H9 (cell line): ENCODE measurements at regions not wholly inside any gene's neighbourhood (a gene's known extent, or its start where the extent isn't known, plus 50 kb on each side); places are given as distances from the start of the nearest gene placed in this dataset.

ENCODE experiments used
- DNase-seq: peaks from one replicate; pipeline ENCODE4 v3.0.0-alpha.2; 2017
- H2AFZ ChIP-seq: one replicate; pipeline ENCODE4 v1.6.1; 2013; ENCODE audit warnings: mild to moderate bottlenecking, low read length, control low read depth, moderate library complexity
- H2AK5ac ChIP-seq: 2 replicates; pipeline ENCODE4 v1.6.1; 2013; ENCODE audit warnings: low read length, control low read depth, mixed read lengths; ENCODE audit not compliant: insufficient read length
- H2BK120ac ChIP-seq: one replicate; pipeline ENCODE4 v1.6.1; 2013; ENCODE audit warnings: low read depth, mild to moderate bottlenecking, low read length, control low read depth, inconsistent platforms; ENCODE audit not compliant: poor library complexity, severe bottlenecking
- H2BK12ac ChIP-seq: 2 replicates; pipeline ENCODE4 v1.6.1; 2013; ENCODE audit warnings: low read length, control low read depth, mixed read lengths, low read depth; ENCODE audit not compliant: insufficient read length
- H2BK15ac ChIP-seq: 2 replicates; pipeline ENCODE4 v1.6.1; 2013; ENCODE audit warnings: low read depth, low read length, control low read depth
- H2BK20ac ChIP-seq: one replicate; pipeline ENCODE4 v1.6.1; 2013; ENCODE audit warnings: low read depth, mild to moderate bottlenecking, low read length, control low read depth, inconsistent platforms; ENCODE audit not compliant: poor library complexity, severe bottlenecking
- H2BK5ac ChIP-seq: 2 replicates; pipeline ENCODE4 v1.6.1; 2013; ENCODE audit warnings: low read length, control low read depth, mixed read lengths; ENCODE audit not compliant: insufficient read length
- H3K14ac ChIP-seq: 2 replicates; pipeline ENCODE4 v1.6.1; 2013; ENCODE audit warnings: low read length, control low read depth; ENCODE audit not compliant: insufficient read depth
- H3K18ac ChIP-seq: 2 replicates; pipeline ENCODE4 v1.6.1; 2013; ENCODE audit warnings: low read depth, mild to moderate bottlenecking, mixed read lengths, low read length, control low read depth; ENCODE audit not compliant: insufficient read length
- H3K23ac ChIP-seq: 2 replicates; pipeline ENCODE4 v1.6.1; 2013; ENCODE audit warnings: low read length, control low read depth, mixed read lengths, low read depth; ENCODE audit not compliant: insufficient read length
- H3K23me2 ChIP-seq: 2 replicates; pipeline ENCODE4 v1.6.1; 2013; ENCODE audit warnings: low read depth, mild to moderate bottlenecking, mixed read lengths, low read length, control low read depth; ENCODE audit not compliant: insufficient read length, poor library complexity, severe bottlenecking
- H3K27ac ChIP-seq: 2 replicates; pipeline ENCODE4 v1.5.1; 2013; ENCODE audit warnings: low read length, control low read depth, mixed read lengths, low read depth; ENCODE audit not compliant: insufficient read length
- H3K27me3 ChIP-seq: 2 replicates; pipeline ENCODE4 v1.6.1; 2013; ENCODE audit warnings: low read length, control low read depth, inconsistent platforms; ENCODE audit not compliant: insufficient read depth
- H3K4ac ChIP-seq: 2 replicates; pipeline ENCODE4 v1.6.1; 2013; ENCODE audit warnings: low read depth, mild to moderate bottlenecking, control low read depth, inconsistent platforms, low read length, moderate library complexity
- H3K4me1 ChIP-seq: 2 replicates; pipeline ENCODE4 v1.6.1; 2013; ENCODE audit warnings: low read length, control low read depth, inconsistent platforms; ENCODE audit not compliant: insufficient read depth
- H3K4me2 ChIP-seq: 2 replicates; pipeline ENCODE4 v1.6.1; 2013; ENCODE audit warnings: low read length, control low read depth, mixed read lengths; ENCODE audit not compliant: insufficient read length, insufficient read depth
- H3K56ac ChIP-seq: 2 replicates; pipeline ENCODE4 v1.6.1; 2013; ENCODE audit warnings: low read depth, mild to moderate bottlenecking, mixed read lengths, low read length, control low read depth; ENCODE audit not compliant: insufficient read length
- H3K79me1 ChIP-seq: 2 replicates; pipeline ENCODE4 v1.6.1; 2013; ENCODE audit warnings: low read depth, mild to moderate bottlenecking, moderate library complexity, low read length, control low read depth, inconsistent platforms; ENCODE audit not compliant: insufficient read depth, poor library complexity, severe bottlenecking
- H3K79me2 ChIP-seq: 2 replicates; pipeline ENCODE4 v1.6.1; 2013; ENCODE audit warnings: low read length, control low read depth, inconsistent platforms; ENCODE audit not compliant: insufficient read depth
- H3K9ac ChIP-seq: 2 replicates; pipeline ENCODE4 v1.6.1; 2013; ENCODE audit warnings: low read length, control low read depth, mixed read lengths; ENCODE audit not compliant: insufficient read length; ENCODE audit errors: extremely low read depth
- H3K9me3 ChIP-seq: one replicate; pipeline ENCODE4 v1.6.1; 2013; ENCODE audit warnings: low read depth, low read length, inconsistent platforms; ENCODE audit not compliant: control insufficient read depth
- H3T11ph ChIP-seq: one replicate; pipeline ENCODE4 v1.6.1; 2013; ENCODE audit warnings: mild to moderate bottlenecking, low read length, control low read depth, inconsistent platforms
- H4K20me1 ChIP-seq: one replicate; pipeline ENCODE4 v1.6.1; 2013; ENCODE audit not compliant: control insufficient read depth, insufficient read length, insufficient read depth
- H4K5ac ChIP-seq: 2 replicates; pipeline ENCODE4 v1.6.1; 2013; ENCODE audit warnings: low read depth, mild to moderate bottlenecking, mixed read lengths, low read length, control low read depth; ENCODE audit not compliant: insufficient read length
- H4K8ac ChIP-seq: replicated peaks from 2 replicates; pipeline ENCODE4 v1.6.1; 2013; ENCODE audit warnings: low read length, control low read depth, mixed read lengths, low read depth; ENCODE audit not compliant: insufficient read length
- H4K91ac ChIP-seq: 2 replicates; pipeline ENCODE4 v1.6.1; 2013; ENCODE audit warnings: low read depth, mild to moderate bottlenecking, moderate library complexity, mixed read lengths, low read length, control low read depth; ENCODE audit not compliant: insufficient read length
- H3K27ac Mint-ChIP-seq, 3 experiments: 2 replicates in 2 of 3; 3 replicates in 1 of 3; pipeline ENCODE4 v1.8.0; 2020 to 2021; ENCODE audit warnings: mixed read lengths in 3 of 3, mild to moderate bottlenecking in 1 of 3, moderate library complexity in 1 of 3
- H3K27me3 Mint-ChIP-seq: 2 replicates; pipeline ENCODE4 v1.8.0; 2021; ENCODE audit warnings: low read depth, mild to moderate bottlenecking, moderate library complexity, mixed read lengths
- H3K36me3 Mint-ChIP-seq, 3 experiments: 2 replicates in 2 of 3; 3 replicates in 1 of 3; pipeline ENCODE4 v1.8.0; 2020 to 2021; ENCODE audit warnings: low read depth in 3 of 3, mixed read lengths in 3 of 3; ENCODE audit not compliant: insufficient read depth in 1 of 3
- H3K4me1 Mint-ChIP-seq, 2 experiments: 2 replicates each; pipeline ENCODE4 v1.8.0; 2020; ENCODE audit warnings: mixed read lengths in 2 of 2
- H3K4me3 Mint-ChIP-seq, 2 experiments: 2 replicates in 1 of 2; 3 replicates in 1 of 2; pipeline ENCODE4 v1.8.0; 2020 to 2021; ENCODE audit warnings: mild to moderate bottlenecking in 2 of 2, mixed read lengths in 2 of 2, moderate library complexity in 1 of 2
- H3K9me3 Mint-ChIP-seq, 2 experiments: 2 replicates in 1 of 2; 3 replicates in 1 of 2; pipeline ENCODE4 v1.8.0; 2020; ENCODE audit warnings: mild to moderate bottlenecking in 2 of 2, mixed read lengths in 2 of 2, moderate library complexity in 1 of 2
- WGBS: extraction: QIAGEN DNeasy Blood & Tissue Kit; methylation state at CpG from one replicate; pipeline ENCODE4 v1.1.7; 2013; ENCODE audit warnings: missing lambda C conversion rate, low lambda C conversion rate, mixed read lengths; ENCODE audit not compliant: insufficient read length; ENCODE audit errors: extremely low coverage; 5-methylcytosine and 5-hydroxymethylcytosine counted together
- TF ChIP-seq, protein P1 (sequence below): fragments of 200-600 bp; sonication (generic); conservative IDR thresholded peaks from 3 replicates; pipeline ENCODE4 v1.8.0; 2021; ENCODE audit warnings: antibody characterized with exemption, mild to moderate bottlenecking

DNA sequence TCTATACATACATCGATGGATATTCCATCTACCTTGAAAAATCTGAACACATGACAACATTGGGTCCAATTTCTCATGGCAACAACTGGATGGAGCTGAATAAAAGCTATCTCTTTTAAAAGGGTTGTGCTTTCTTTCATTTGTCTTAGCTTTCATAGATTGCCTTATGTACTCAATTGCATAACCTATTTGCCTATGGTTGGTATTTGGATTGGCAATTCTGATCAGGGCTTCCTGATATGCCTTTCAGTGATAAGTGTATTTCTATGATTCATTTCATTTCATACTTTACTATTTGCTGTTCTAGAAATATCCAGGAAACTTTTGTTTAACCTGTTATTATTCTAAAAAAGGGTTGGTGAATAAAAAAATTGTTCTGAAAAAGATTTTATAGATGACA lies 509.9 kb downstream of the GRXCR1 start:
- no peak overlapping the region for H4K5ac ChIP-seq
- no peak overlapping the region for H3K18ac ChIP-seq
- Mint-ChIP-seq H3K4me1 (no peaks in the 10 kb centered on the region), H3K27me3 (no peaks in the 10 kb centered on the region), H3K4me3 (no peak overlapping the region), H3K36me3 (peaks cover 11 to 21% (median 14%) of the 10 kb centered on the region in 3 experiments), H3K27ac (no peak overlapping the region), H3K9me3 (peaks cover 16 to 23% of the 10 kb centered on the region in 2 experiments)
- H3K79me1 ChIP-seq = no peaks in the 10 kb centered on the region
- no peak overlapping the region for H3K23ac ChIP-seq
- no peak overlapping the region for H2BK12ac ChIP-seq
- no peak overlapping the region for H3K27ac ChIP-seq
- H3K56ac ChIP-seq = no peak overlapping the region
- no peak overlapping the region for H2AFZ ChIP-seq
- no peak overlapping the region for H2BK120ac ChIP-seq
- no peak for DNase-seq
- no peak overlapping the region for H2BK15ac ChIP-seq
- no peaks in the 10 kb centered on the region for H3K27me3 ChIP-seq
- no peak overlapping the region for H2BK5ac ChIP-seq
- H4K91ac ChIP-seq = no peak overlapping the region
- H3K4ac ChIP-seq = no peak overlapping the region
- H3K23me2 ChIP-seq = no peaks in the 10 kb centered on the region
- no peak overlapping the region for H4K8ac ChIP-seq
- H2BK20ac ChIP-seq = no peak overlapping the region
- H2AK5ac ChIP-seq = no peak overlapping the region
- H3K4me2 ChIP-seq = no peak overlapping the region
- H3K4me1 ChIP-seq = no peaks in the 10 kb centered on the region
- no peak overlapping the region for H3K9ac ChIP-seq
- H3K79me2 ChIP-seq = no peaks in the 10 kb centered on the region
- TF ChIP-seq, protein P1, sequence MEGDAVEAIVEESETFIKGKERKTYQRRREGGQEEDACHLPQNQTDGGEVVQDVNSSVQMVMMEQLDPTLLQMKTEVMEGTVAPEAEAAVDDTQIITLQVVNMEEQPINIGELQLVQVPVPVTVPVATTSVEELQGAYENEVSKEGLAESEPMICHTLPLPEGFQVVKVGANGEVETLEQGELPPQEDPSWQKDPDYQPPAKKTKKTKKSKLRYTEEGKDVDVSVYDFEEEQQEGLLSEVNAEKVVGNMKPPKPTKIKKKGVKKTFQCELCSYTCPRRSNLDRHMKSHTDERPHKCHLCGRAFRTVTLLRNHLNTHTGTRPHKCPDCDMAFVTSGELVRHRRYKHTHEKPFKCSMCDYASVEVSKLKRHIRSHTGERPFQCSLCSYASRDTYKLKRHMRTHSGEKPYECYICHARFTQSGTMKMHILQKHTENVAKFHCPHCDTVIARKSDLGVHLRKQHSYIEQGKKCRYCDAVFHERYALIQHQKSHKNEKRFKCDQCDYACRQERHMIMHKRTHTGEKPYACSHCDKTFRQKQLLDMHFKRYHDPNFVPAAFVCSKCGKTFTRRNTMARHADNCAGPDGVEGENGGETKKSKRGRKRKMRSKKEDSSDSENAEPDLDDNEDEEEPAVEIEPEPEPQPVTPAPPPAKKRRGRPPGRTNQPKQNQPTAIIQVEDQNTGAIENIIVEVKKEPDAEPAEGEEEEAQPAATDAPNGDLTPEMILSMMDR = no peak
- H3K14ac ChIP-seq = no peak overlapping the region
- no peak overlapping the region for H3T11ph ChIP-seq
- WGBS = no CpG with 5 or more reads among the region's 1 CpG
- H3K9me3 ChIP-seq = peaks cover 10% of the 10 kb centered on the region
- H4K20me1 ChIP-seq = no peaks in the 10 kb centered on the region
